ENCODE measurements at regions not wholly inside any gene's neighbourhood (a gene's known extent, or its start where the extent isn't known, plus 50 kb on each side); places are given as distances from the start of the nearest gene placed in this dataset.

DNA sequence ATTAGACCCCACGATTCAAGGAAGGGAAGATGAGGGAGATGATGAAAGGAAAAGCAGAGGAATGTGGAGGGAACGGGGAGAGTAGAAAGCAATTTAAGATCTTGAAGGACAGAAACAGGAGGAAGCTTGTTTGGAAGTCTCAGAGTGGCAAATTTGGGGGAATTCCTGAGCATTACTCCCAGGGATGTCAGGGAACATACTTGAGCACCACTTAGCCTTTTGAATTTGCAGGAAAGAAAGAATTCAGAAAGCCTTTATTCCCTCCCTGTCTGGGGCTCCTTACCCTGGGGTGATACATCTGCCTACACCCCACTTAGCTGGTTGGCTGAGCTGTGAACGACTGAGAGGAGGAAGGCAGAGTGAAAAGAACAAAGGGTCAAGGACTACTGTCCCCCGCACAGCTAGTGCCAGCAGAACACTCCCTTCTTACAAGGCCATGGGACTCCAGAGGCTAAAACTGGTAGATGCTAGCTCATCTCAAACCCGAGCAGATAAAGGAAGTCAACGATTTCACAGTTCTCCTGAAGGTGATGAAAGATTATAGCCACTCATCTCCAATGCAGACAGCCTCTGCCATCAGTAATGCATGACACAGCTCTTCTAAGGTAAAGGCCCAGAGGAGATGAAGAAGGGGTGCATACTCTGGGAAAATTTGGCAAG, 84.0 kb upstream of the AKIP1 start:
- TF ChIP-seq POLR2A (IDR thresholded peaks at IDR 0.05) = no peak
- TF ChIP-seq, protein P1, sequence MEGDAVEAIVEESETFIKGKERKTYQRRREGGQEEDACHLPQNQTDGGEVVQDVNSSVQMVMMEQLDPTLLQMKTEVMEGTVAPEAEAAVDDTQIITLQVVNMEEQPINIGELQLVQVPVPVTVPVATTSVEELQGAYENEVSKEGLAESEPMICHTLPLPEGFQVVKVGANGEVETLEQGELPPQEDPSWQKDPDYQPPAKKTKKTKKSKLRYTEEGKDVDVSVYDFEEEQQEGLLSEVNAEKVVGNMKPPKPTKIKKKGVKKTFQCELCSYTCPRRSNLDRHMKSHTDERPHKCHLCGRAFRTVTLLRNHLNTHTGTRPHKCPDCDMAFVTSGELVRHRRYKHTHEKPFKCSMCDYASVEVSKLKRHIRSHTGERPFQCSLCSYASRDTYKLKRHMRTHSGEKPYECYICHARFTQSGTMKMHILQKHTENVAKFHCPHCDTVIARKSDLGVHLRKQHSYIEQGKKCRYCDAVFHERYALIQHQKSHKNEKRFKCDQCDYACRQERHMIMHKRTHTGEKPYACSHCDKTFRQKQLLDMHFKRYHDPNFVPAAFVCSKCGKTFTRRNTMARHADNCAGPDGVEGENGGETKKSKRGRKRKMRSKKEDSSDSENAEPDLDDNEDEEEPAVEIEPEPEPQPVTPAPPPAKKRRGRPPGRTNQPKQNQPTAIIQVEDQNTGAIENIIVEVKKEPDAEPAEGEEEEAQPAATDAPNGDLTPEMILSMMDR (IDR thresholded peaks at IDR 0.05) = no peak
